ENCODE measurements at regions not wholly inside any gene's neighbourhood (a gene's known extent, or its start where the extent isn't known, plus 50 kb on each side); places are given as distances from the start of the nearest gene placed in this dataset.

DNA sequence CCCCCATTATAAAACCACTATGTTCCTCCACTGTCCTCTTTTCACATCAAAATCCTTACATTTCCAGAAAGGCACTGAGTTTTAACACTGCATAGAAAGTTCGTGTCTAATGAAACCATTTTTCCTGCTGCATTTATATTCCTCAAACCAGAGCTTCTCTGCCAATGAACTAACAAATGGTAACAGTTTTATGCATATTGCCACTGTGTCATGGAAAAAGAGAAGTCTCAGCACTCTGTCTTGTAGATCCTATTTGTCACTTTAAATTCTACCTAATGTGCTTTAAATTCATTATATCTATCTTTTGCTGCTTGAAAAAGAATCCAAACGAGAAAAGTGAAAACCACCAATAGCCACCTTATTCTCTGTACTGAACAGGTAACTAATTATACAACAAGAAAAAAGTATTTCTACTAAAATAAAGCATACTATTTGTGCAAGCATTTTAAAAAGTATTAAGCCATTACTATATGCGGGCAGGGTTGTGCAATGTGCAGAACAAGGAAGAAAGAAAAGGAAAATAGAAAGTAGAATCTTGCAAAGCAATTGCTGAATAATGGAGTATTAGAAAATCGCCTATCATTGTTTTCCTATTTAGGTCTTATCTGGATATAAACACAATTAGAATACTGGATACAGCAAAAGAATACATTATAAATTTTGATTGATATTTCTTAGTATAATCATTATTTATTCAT, 328.9 kb downstream of the ZEB2 start:
- TF ChIP-seq NR2C2 (CRISPR knock-in tag; IDR thresholded peaks at IDR 0.05) = no peak
- TF ChIP-seq NR2C2 (tag; IDR thresholded peaks at IDR 0.05) = no peak
- TF ChIP-seq STAT5A (IDR thresholded peaks at IDR 0.05; ENCODE audit: borderline replicate concordance, low read length) = no peak
- TF ChIP-seq ASH1L (IDR thresholded peaks at IDR 0.05; ENCODE audit: borderline replicate concordance, low read depth, partially characterized antibody) = no peak
- TF ChIP-seq ATF2 (CRISPR knock-in tag; IDR thresholded peaks at IDR 0.05) = no peak
